NCI-H2171 (cell line): ENCODE measurements at regions not wholly inside any gene's neighbourhood (a gene's known extent, or its start where the extent isn't known, plus 50 kb on each side); places are given as distances from the start of the nearest gene placed in this dataset.
"Not testable (repeated sequence)": the region's sequence is repeated elsewhere in the genome, so short reads cannot be mapped to it uniquely, and the experiment has no call there.

ENCODE experiments used
- DNase-seq: peaks from one replicate; lab custom pipeline; 2025; lab: John Stamatoyannopoulos, UW

DNA sequence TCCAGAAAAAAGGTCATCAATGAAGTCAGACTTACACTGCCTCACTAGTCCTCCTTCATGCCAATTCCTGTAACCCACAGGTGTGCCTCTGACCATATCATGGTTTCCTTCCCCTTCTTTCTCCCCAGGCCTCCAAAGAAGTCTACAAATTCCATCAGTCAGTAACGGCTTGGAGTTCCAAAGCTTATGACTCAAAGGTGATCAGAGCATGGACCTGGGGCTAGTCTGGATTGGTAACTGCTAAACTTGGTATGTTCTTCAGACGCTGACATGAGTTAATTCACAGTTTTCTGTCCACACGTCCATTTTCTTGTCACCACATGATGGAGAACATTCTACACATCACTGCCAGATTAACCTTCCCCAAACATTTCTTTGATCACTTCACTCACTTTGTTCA lies 560.4 kb downstream of the ETNK1 start:
- DNase-seq: no peak

DNA sequence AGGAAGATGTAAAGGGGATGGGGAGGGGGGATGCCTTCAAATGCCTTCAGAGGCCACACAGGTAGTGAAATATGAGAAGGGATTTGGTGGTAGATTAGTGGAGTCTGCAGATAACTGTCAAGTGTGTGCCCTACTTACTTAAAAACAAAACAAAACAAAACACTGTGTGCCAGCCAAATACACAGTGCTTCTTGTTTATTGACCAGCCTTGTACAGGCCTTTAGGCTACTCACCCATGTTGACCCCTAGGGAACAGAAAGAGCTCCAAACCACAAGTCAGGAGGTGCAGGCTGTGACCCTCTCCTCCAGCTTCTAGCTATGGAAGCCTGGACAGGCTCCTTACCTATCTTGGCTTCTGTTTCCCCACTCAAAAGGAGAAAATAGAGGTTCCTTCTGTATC lies 562.0 kb downstream of the ETNK1 start:
- no peak for DNase-seq

- no peak for DNase-seq
Observed at GRCh38 chr12:23193552-23193951, 568.6 kb downstream of the ETNK1 start.

GRCh38 chr12:23197266-23197665 lies 572.3 kb downstream of the ETNK1 start:
- DNase-seq: no peak

DNA sequence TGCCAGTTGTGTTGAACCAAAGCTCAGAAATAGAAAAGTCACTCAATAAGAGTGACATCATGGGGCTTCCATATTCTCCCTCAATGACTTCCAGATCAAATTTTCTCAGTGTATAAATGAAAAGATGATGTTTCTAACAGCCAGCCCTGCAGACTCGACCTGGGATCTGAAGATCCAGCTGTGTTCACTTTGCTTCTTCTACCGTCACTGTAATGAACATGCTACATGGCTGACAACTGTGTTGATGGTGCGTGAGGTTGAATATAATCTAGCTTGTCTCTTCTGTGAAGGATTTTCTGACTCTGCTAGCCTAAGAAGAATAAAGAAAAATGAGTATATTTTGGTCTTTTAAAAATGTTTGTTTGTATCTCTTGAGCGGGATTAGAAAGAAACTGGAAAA lies 577.8 kb downstream of the ETNK1 start:
- DNase-seq: no peak

DNA sequence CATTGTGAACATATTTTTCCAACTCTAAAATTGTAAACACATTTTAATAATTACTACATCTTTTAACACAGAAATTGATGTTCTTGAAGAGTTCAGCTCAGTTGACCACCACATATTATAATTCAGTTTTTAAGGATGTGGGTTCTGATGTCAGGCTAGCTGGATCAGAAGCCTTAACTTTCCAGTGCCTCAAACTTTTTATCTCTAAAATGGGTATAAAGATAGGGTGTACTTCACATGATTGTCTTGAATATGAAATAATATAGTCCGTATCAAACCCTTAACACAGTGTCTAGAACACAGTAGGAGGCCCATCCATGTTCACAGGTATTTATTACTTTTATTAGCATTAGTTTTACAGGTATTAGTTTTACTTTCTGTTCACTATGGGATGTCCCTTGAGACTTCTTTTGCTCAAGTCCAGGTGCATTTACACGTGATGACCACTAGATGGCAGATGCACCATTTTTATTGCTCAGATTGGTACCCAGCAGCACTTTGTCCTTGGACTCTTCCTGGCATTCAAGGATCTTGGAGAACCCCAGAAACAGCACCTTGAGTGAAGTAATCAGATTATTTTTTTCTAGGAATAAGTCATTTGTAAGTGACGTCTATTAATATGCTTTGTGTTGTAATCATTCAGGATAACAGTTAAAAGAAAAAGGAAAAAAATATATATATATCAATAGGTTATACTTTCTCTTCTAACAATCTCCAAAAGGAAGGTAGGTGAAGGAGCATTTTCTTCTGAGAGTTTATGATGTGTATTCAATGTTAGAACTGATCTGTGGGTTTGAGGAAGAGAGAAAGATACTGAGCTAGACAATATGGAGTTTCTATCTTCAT lies 580.2 kb downstream of the ETNK1 start:
- peak; percentile 50 for DNase-seq

DNA sequence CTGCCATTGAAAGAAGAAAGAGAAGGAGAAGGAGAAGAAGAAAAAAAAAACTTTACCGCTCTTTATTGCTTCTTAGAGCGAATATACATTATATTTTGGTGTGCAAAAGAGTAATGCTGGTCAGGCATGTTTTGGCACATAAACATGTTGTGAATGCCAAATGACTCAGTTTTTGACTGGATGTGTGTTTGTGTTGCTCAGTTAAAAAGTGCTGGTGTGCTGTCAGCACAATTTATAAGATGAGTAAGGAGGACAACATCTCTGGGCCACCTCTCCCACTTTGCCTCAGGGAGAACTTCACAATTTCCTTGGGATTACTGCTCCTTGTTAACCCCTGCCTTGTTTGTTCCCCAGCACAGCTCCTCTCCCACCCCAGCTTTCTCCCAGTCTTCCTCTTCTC lies 584.8 kb downstream of the ETNK1 start:
- DNase-seq: no peak

DNA sequence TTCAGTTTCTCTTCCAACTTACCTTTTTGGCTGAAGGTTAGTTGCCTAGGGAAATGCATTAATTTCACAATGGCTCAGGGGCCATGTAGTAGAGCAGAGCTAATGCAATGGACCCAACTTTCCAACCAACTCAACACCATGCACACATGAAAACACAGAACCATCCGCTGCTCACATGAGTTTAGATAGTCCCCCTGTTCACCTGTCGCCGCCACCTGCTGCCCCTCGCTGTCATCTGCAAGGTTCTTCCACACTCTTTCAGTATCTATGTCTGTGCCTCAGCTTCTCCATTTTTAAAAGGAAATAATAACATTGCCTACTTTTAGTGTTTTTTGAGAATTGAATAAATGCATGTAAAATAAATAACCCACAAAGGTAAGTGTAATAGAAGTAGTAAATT lies 585.6 kb downstream of the ETNK1 start:
- no peak for DNase-seq

- no peak for DNase-seq
Observed at GRCh38 chr12:23211384-23212320, 586.7 kb downstream of the ETNK1 start.

DNA sequence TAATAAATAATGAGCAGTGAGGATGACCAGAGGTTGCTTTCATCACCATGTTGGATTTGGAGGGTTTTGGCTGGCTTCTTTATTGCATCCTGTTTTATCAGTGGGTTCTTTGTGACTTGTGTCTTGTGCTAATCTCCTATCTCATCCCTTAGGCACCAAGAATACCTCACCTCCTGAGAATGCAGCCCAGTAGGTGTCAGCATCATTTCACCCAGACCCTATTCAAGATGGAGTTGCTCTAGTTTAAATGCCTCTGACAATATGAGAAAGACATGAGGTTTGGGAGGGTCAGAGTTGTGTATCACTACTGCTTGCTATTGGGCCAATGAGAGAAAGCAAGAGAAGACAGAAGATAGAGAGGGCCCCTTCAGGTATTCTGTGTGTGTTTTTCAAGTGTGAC lies 592.2 kb downstream of the ETNK1 start:
- DNase-seq: no peak

DNA sequence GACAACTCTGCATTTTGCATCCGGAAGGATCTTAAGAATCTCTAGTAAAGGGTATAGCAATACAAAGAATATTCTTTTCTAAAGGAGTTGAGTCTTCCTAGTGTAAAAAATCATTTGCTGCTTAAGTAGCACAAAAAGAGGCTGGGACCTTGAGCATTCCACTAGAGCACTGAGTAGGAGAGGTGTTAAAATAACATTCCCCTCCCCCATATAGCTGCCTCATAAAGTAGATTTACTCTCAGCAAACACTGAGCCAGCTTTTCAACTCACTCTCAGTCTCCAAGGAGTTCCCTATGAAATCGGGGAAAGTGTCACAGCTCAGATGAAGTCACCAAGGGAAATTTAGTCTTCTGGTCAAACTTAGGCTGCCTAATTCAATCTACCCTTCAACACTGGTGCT lies 592.7 kb downstream of the ETNK1 start:
- no peak for DNase-seq

DNA sequence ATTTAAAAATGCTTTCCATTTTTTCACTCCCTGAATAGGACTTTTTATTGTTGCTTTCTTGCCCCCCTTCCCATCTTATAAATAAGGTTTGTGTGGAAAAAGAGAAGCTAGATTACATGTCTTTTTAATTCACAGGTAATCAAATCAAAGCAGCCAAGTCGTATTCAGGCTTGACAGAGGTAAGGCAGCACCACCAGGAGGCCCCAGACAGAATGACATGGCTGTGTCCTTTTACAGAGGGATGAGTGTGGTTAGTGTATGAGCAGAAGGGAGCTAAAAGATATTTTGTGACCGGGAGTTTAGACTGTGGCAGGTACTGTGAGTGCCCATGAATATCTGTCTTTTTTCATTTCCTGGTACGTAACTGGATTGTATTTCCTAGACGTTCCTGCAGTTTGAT lies 596.1 kb downstream of the ETNK1 start:
- DNase-seq: no peak

DNA sequence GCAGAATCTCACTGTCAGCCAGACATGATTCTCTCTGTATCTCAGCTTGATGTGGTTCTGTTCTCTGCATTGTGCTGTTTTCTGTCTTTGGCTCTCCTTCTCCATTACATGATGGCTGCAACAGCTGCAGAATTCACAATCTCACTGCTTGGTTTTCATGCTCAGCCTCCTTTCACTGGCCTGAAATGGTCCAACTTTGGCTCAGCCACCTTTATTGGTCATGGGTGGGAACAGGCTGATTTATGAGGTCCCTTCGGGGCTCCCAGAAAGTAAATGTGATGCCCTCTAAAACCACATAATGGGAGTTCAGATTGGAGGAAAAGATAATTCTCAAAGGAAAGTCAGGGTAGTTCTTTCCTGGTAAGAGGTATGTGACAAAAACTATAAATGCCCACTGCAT lies 597.0 kb downstream of the ETNK1 start:
- no peak for DNase-seq

DNA sequence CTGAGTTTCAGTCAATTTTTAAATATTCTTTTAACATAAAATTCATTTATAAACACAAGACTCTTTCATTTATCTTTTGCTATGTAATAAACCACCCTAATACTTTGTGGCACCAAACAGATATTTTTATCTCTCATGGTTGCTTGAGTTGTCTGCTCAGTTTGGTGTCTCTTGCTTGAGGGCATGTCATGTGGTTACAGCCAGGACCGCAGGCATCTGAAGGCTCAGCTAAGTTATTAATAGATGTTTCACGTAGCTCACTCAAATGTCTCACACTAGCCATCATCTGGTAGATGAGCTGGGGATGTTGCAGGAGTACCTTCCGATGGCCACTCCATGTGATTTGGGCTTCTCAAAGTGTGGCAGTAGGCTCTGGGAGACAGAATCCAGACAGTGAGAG lies 597.8 kb downstream of the ETNK1 start:
- no peak for DNase-seq

GRCh38 chr12:23228101-23228500 lies 603.1 kb downstream of the ETNK1 start:
- no peak for DNase-seq

DNA sequence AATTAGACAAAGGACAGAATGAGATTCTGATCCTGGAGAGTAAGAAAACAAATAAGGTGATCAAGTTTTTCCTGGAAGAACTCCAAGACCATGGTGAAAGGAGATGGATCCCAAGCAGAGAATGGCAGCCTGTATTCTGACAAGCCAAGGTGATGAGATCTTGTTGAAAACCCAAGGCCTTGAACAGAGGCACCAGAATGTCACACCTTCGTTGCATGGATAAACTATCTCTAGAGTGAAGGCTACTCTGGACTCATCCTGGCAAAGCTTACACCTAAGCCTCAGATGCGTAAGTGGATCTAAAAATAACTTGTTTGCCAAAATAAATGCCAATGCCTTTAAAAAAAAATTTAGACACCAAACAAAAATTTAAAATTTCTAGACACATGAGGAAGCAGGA lies 605.9 kb downstream of the ETNK1 start:
- no peak for DNase-seq

DNA sequence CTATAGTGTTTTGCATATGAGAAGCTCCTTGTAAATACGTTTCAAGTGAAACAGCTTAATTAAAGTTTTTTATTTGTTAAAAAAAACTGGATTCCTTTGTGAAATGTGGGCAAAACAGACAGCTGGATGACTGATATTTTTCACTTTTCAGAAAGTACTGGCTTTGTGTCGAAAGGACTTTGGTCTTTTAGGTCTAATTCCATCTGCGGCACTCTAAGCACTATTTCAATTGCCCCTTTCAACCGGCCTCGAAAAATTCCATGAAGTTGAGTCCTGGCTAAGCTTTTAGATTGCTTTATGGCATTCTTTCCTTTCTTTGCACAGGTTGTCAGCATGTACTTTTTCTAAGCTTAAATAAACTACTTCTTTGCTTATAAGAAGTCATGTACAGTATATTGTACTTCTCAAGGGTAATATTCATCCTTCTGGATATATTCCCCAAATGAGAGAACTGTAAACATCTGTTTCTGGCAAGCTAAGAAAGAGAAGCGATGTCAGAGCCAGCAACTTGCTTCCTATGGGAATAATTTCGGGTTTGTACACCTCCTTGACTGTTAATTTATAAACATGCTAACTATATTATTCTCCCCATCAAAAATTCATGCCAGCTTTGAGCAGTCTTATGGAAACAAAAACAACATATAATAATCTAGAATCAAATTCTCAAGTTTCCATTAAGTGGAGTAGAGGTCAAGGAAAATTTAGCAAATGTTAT lies 611.3 kb downstream of the ETNK1 start:
- DNase-seq: no peak

GRCh38 chr12:23236811-23237210 lies 611.8 kb downstream of the ETNK1 start:
- no peak for DNase-seq

DNA sequence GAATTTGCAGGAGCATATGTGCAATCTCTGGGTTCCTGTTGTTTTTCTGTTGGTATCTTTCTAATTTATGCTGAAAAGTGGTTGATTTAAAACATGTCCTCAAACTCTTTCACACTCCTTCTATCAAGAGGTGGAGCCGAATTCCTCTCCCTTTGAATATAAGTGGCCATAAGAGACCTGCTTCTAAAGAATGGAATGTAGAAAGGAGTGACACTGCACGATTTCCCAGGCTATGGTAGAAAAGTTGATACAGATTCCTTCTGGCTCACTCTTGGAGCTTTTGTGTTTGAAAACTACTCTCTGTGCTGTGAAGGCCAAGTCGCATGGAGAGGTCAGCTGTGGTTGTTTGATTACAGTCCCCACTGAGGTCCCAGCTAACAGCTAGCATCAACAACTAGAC lies 613.2 kb downstream of the ETNK1 start:
- no peak for DNase-seq

GRCh38 chr12:23238957-23239356 lies 614.0 kb downstream of the ETNK1 start:
- DNase-seq: no peak

DNA sequence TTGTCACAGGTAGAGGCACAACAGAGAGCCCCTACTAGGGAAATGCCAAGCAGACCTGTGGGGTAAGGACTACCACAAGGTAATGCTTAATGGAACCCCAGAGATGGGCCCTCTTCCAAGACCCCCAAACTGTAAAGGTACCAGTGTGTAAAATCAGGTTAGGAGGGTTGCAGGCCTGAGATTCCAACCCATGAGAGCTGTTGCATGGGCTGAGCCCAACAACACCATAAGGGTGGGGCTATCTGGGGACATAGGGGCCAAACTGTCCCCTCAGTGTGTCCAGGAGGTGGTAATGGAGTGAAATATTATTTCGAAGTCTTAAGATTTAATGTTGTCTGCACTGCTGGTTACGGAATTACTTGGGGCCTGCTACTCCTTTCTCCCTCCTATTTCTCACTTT lies 620.2 kb downstream of the ETNK1 start:
- DNase-seq: no peak

DNA sequence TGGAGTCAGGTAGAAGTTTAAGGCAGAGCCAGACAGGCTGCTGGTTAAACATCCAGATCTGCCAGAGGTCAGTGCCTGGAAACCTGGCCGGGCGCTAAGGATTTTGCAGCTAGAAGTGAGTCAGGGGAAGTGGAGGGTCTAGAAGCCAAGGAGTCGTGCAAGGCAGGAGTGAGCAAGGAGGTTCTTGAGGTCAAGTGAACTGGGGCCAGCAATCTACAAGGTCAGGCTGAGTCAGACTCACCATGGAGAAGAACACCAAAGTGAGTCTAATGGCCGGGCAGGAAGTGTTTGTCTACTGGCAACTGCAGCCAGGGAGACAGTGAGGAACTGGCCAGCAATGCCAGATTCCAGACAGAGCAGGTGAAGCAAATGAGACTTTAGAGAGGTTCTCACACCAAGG lies 628.2 kb downstream of the ETNK1 start:
- no peak for DNase-seq

DNA sequence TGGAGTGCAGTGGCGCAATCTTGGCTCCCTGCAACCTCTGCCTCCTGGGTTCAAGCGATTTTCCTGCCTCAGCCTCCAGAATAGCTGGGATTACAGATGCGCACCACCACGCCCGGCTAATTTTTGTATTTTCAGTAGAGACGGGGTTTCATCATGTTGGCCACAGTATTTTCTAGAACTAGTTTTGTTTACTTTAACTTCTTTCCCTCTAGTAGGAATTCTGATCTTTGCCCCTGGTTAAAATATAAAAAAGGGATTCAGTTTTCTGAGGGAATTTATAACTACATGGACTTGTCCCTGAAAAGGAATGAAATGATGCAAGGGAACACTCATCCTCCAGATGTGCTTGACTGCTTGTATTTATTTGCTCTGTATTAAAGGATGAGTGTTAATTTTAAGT lies 628.9 kb downstream of the ETNK1 start:
- DNase-seq: not testable (repeated sequence)
